Coronary artery (tissue), 2 donors: ENCODE measurements at regions not wholly inside any gene's neighbourhood (a gene's known extent, or its start where the extent isn't known, plus 50 kb on each side); places are given as distances from the start of the nearest gene placed in this dataset.

Experiments
- DNase-seq: peaks from one replicate; pipeline ENCODE4 v3.0.0-alpha.2; 2017; ENCODE audit warnings: low spot score
- H3K27ac ChIP-seq, 2 donors: fragments of 200-600 bp; sonication (generic); one replicate each; pipeline ENCODE4 v1.5.1; 2016 to 2019
- H3K4me3 ChIP-seq: fragments of 200-600 bp; sonication (generic); 2 replicates; pipeline ENCODE4 v1.5.1; 2016; ENCODE audit warnings: mild to moderate bottlenecking, moderate library complexity
- TF ChIP-seq, protein P1 (sequence below): fragments of 200-600 bp; sonication (generic); IDR thresholded peaks from one replicate; pipeline ENCODE4 v1.5.1; 2019; ENCODE audit warnings: antibody characterized with exemption

DNA sequence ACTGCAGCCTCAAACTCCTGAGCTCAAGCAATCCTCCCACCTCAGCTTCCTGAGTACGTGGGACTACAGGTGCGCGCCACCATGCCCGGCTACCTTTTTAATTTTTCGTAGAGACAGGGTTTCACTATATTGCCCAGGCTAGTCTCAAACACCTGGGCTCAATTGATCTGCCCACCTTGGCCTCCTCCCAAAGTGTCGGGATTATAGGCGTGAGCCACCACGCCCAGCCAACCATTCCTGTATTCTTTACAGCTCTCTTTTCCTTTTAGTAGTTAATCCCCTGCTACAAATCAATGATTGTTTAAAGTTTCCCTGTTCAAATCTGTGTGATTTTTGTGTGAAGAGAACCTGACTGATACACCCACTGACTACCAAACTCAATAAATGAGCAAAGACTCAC lies 75.4 kb upstream of the SVIL start:
- no peak overlapping the region for H3K27ac ChIP-seq
- no peak overlapping the region for H3K4me3 ChIP-seq
- TF ChIP-seq, protein P1, sequence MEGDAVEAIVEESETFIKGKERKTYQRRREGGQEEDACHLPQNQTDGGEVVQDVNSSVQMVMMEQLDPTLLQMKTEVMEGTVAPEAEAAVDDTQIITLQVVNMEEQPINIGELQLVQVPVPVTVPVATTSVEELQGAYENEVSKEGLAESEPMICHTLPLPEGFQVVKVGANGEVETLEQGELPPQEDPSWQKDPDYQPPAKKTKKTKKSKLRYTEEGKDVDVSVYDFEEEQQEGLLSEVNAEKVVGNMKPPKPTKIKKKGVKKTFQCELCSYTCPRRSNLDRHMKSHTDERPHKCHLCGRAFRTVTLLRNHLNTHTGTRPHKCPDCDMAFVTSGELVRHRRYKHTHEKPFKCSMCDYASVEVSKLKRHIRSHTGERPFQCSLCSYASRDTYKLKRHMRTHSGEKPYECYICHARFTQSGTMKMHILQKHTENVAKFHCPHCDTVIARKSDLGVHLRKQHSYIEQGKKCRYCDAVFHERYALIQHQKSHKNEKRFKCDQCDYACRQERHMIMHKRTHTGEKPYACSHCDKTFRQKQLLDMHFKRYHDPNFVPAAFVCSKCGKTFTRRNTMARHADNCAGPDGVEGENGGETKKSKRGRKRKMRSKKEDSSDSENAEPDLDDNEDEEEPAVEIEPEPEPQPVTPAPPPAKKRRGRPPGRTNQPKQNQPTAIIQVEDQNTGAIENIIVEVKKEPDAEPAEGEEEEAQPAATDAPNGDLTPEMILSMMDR: no peak
- DNase-seq: no peak

DNA sequence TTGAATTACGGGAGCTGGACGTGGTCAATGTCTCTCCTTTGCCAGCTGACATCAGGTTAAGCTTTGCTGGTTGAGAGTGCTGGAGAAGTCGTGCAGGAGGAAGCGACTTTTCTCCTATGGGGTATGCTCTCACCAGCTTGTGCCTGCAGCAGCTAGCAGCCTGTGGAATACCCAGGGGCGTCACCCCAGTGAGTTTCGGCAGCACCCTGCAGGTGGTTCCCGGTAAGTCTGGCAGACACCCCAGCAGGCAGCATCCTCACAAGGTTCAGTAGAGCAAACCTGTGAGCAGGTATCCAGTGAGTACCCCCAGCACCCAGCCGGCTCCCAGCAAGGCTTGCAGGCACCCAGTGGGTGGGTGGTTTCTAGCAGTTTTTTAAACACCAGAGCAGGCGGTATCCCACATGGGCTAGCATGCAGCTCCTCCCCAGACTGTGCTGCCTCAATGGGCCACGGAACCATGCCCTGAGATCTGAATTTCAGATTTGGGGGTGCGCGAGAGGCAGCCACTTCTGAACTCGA lies 74.8 kb upstream of the SVIL start:
- DNase-seq: no peak
- TF ChIP-seq, protein P1: no peak
- no peak overlapping the region for H3K27ac ChIP-seq
- H3K4me3 ChIP-seq: no peak overlapping the region

DNA sequence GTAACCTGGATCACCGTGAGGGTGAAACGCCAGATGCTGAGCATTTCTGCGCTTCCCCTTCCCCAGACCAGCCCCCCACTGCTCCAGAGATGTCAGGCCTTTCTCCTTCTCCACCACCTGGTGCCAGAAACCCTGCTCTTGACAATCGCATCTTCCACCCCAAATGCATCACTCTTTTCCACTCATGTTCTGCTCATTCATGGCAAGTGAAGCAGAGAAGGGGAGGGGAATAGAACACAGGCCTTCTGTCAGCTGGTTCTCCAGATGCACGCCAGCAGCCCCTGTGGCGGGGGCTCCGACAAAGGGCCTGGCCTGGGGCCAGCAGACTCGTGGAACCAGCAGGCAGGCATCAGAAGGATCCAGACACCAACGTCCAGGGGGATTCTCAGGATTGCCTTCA lies 68.5 kb upstream of the SVIL start:
- Histone ChIP-seq H3K4me3 (peak overlapping the region; percentile 27), H3K27ac (peak overlapping the region in 1 of 2 donors; percentile 63)
- DNase-seq: no peak
- TF ChIP-seq, protein P1: no peak

DNA sequence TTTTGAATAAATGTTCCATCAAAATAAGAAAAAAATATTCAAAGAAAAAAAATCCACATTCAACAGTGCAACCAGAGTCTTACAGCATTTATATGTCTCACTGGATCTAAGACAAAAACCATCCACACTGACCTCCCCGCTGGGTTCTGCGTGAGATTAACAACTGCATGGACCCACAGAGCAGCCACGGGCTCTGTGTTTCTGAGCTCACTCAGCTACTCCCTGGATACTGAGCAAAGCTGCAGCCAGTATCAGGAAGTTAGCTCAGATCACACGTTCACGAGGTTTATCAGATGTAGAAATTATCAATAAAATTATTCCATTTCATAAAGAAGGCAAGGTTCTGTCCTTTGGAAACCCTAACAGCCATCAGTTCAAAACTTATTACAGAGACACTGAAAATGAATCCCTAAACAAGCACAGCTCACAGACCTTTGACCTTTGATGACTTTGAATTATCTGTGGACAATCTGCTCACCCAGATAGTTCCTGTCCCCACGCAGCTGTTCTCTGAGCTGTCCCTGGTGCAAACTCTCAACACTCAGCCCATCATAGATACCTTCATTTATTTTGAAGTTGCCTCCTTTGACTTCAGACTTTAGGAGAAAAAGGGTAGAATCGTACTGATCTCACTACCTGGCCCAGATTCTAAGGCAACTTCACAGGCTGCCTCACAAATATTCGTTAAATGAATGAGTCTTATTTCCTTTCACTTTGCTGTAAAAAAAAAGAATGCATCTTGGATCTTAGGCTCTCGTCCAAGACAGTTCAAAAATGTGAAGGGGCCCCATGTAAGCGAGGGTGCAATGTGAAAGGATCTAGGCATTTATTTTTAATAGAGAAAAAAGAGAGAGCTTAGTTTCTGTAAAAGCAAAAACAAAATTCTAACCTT lies 67.7 kb upstream of the SVIL start:
- DNase-seq: no peak
- peak overlapping the region in 1 of 2 donors; percentile 7 for H3K27ac ChIP-seq
- H3K4me3 ChIP-seq: peak overlapping the region; percentile 27
- TF ChIP-seq, protein P1: no peak

DNA sequence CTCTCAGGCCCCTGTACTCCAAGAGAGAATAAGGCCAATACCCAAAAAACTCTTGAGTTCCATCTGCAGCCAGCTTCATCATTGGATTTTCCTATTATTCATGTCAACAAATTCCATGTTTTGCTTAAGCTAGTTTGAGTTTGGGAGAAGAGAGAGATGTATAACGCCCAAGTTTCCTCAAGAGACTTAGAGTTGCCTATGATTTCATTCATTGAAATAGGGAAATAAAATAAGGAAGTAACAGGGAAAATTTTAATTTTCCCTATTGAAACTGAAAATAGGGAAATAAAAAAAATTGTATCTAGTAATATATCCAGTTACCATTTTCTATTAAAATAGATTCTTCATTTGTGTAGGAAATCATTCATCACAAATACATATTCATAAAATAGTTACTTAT lies 66.5 kb upstream of the SVIL start:
- Histone ChIP-seq H3K4me3 (no peak overlapping the region), H3K27ac (no peak overlapping the region)
- TF ChIP-seq, protein P1: no peak

DNA sequence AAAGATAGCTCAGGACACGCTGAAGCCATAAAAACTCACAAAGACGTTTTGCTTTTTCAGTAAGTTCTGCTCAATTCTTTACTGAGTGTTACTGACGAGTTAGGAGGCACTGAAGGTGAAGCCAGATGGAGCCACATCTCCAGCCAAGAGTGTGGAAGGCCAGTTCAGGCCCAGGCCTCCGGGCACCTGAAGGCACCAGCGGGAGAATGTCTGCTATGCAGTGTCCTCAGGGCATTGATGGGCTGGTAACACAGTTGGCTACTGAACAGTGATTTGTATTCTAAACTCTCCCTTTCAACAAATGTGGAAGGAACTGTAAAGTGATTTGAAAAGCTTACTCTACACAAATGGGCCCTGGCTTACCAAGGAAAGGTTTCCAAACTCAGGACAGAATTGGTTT lies 64.8 kb upstream of the SVIL start:
- DNase-seq: no peak
- no peak overlapping the region for H3K4me3 ChIP-seq
- H3K27ac ChIP-seq: no peak overlapping the region
- TF ChIP-seq, protein P1: no peak

More for the DNA sequence above, 66.5 kb upstream of the SVIL start:
- DNase-seq: no peak
